NCI-H2107 (cell line): ENCODE measurements at regions not wholly inside any gene's neighbourhood (a gene's known extent, or its start where the extent isn't known, plus 50 kb on each side); places are given as distances from the start of the nearest gene placed in this dataset.

ENCODE experiments used
- DNase-seq: peaks from one replicate; lab custom pipeline; 2025; lab: John Stamatoyannopoulos, UW

- DNase-seq: no peak
Observed at GRCh38 chr3:132898141-132898540, 140.1 kb upstream of the TMEM108 start.

DNA sequence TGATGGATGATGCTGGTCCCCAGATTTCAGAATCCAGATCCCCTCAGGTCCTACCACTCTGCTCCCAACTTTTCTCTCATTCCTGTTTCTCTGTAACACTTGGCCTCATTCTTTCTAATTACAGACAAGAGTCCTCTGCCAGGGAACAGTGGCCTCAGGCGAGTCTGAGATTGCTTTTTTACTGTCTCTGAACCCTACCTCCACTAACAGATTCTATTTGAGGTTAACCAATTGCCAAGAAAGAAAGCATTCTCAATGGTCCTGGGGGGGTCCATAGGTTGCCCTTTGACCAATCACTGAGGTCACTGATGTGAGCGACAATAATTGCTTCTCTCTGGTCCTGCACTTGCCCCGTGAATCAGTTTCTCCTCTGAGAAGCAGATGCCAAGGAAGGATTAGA, 145.2 kb upstream of the TMEM108 start:
- DNase-seq: no peak

DNA sequence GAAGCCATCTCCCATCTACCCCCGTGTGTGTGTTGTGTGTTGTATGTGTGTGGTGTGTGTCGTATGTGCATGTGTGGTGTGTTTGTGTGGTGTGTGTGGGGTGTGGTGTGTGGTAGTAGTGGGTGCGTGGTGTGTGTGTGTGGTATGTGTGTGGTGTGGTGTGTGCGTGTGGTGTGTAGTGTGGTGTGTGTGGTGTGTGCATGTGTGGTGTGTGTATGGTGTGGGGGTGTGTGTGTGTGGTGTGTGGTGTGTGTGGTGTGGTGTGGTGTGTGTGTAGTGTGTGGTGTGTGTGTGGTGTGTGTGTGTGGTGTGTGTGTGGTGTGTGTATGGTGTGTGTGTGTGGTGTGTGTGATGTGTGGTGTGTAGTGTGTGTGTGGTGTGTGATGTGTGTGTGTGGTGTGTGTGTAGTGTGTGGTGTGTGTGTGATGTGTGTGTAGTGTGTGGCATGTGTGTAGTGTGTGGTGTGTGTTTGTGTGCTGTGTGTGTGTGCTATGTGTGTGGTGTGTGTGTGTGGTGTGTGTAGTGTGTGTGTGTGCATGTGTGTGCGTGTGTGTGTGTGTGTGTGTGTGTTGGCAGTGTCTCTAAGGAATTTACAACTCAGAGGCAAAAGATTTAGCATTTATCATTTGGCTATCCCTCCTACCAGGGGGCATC, 156.3 kb upstream of the TMEM108 start:
- DNase-seq: no peak

DNA sequence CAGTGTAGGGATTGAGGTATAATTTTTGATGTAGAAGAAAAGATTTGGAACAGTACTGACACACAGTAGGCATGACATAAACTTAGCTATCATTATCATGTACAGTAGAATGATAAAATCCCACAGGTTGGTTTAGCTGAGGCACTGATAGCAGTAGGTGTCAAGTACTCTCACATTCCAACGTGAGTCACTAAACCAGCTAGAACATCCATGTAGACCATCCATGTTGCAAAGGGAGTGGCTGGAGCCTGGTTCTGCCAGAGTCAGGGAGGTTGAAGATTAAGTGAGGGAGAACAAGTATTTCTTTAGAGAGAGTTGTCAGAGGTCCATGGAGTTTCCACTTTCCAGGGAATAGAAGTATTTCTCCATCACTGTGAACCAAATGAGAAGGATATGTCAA, 157.2 kb upstream of the TMEM108 start:
- no peak for DNase-seq

- DNase-seq: no peak
Observed at GRCh38 chr3:132879656-132880055, 157.4 kb upstream of the NPHP3 start.

DNA sequence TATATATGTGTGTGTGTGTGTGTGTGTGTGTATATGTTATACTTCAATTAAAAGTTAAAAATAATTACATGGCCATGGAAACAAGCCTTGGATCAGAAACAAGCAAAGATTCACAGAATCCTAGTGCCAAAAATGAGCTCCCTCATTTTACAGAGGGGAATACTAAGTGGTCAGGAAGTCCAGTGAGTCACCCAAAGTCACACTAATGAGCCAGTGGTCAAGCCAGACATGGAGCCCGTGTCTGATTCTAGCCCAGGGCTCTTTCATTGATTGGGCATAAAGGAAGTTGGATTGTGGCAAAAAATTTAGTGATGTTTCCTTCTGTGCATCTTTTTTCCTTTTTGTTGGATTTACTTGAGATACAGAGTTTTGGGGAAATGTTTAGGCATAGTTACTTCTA, 152.5 kb upstream of the NPHP3 start:
- DNase-seq: no peak

DNA sequence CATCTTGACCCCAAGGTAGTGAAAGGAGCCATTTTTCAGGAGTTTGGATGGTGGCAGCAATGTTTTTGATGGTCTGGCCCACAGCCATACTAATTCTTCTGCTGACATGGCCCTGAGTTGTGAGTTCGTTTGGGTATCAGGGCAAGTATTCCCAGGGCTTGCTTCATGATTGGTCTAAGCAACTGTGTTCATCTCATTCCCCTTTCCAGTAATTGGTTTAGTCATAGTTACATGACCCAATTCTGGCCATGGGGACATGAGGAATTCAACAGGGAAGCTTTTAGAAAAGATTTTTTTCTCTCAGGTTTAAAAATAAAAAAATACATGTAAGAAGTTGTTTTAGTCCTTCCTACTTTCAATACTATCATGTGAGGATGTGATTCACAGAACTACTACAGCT, 150.5 kb upstream of the NPHP3 start:
- DNase-seq: no peak

GRCh38 chr3:132871956-132872355, 149.7 kb upstream of the NPHP3 start:
- DNase-seq: no peak

DNA sequence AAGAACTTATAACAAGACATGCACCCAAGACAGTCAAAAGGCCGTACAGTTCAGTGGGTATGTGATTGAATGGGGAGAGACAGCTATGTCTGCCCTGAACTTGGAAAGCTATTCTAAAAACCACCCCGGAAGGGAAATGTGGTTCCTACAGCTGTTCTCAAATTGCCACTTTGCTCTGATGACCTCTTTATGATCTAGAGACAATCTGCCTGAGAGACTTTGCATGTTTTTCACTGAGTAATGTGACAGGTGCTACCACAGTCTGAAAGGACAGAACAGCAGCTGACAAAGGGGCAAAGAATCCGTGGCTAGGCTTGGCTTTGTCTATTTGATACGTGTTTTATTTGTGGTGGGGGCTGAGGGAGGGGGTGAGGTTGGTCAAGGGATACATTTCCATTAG, 148.3 kb upstream of the NPHP3 start:
- DNase-seq: peak; percentile 92

DNA sequence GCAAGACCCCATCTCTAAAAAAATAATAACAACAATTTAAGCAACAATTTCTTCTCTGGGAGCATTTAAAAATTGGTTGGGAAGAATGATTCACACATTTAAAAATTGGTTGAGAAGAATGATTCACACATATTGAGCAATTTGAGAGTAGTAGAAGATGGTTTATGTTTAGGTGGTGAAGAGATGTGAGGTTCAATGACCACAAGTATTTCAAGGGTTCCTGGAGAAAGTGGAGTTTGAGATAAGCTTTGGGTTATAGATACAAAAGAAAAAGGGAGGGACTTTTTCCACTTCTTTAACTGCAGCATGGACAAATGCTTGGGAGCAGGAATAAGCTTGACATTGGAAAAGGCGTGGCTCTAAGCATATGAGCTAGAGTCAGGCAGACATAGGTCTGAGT, 145.7 kb upstream of the NPHP3 start:
- no peak for DNase-seq

DNA sequence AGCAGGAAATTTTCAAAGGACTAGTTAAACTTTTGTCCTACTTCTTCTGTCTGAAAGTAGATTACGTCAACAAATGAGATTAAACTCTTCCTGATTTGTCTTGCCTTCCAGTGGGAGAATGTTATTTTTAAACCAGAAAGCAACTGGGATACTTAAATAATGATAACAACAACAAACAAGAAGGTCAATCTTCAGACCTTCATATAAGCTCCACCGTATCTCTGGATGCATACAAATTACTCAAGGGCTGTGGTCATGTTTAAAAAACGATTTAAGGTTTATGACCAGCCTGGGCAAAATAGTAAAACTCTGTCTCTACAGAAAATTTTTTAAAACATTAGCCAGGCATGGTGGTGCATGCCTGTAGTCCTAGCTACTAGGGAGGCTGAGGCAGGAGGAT, 145.3 kb upstream of the NPHP3 start:
- no peak for DNase-seq

- no peak for DNase-seq
Observed at GRCh38 chr3:132857317-132857716, 135.1 kb upstream of the NPHP3 start.

DNA sequence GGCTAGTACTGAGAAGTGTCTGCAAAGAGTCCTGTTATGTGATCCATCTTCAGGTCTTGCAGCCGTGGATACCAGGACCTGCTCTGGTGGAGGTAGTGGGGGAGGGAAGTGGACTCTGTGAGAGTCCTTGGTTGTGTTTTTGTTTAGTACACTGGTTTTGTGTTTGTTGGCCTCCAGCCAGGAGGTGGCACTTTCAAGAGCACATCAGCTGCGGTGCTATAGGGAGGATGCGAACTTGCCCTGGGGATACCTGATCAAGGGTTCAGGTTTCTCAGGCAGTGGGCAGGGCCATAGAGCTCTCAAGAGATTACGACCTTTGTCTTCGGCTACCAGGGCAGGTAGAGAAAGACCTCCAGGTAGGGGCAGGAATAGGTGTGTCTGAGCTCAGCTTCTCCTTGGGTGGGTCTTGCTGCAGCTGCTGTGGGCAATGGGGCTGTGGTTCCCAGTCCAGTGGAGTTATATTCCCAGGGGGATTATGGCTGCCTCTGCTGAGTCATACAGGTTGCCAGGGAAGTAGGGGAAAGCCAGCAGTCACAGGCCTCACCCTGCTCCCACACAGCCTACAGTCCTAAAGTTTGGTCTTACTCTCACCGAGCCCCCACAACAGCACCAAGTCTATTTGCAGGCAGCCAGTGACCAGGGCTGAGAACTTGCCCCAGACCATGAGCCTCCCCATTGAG, 132.8 kb upstream of the NPHP3 start:
- DNase-seq: peak; percentile 68

DNA sequence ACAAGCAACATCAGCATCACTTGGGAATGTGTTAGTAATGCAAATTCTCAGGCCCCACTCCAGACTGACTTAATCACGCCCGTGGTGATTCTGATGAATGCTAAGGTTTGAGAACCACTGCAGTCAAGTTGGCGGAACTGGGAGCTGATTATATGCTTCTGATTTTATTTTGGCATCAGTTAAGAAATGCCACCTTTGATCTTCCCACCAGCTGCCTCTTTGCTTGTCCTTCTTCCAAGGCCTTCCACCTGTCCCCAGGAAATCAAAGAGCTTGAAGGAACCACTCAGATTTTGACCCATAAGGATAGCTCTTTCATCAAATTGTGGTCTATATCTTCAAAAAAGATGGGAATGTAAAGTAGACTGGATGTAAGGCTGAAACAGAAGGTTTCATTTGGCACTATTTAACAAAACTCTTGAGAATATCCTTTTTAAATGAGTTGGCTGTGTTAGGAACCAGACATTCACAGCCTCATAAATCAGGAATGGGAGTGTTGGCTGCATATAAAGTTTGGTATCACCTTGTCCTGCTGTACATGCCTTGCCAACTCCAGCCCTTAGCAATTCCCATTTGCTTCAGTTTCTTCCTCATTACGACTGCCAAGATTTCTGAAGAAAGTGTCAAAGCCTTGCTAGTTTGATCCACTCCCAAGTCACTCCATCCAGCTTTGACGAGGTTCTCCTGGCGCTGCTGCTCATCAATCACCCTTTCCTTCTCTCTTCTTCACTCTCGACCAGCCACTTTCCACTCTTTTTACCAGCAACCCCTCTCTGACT, 125.8 kb upstream of the NPHP3 start:
- DNase-seq: no peak

DNA sequence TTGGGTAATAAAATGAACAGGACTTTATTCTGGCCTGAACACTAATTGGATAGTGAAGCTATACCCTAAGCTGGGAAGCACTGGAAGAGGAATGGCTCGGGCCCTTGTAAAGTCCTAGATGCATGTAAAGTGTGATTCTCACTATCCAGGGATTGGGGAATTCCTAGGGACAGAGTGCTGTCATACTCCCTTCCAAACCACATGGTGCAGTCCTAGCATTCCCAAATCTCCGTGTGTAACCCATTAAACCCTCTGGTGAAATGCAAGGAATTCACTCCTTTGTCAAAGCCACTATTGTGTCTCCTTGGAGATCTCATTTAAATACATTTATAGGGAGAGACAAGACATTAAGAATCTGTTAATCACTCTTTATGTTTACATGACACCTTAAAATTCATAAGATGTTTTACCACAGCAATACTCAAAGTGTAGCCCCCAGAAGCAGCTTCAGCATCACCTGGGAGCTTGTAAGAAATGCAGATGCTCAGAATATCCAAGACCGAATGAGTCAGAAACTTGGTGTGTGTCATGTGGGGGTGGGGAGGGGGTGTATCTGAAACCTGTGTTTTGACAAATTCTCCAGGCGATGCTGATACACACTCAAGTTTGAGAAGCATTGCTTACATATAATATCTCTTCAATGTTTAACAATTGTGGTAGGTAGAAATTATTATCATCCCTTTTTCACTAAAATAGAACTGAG, 121.8 kb upstream of the NPHP3 start:
- no peak for DNase-seq

DNA sequence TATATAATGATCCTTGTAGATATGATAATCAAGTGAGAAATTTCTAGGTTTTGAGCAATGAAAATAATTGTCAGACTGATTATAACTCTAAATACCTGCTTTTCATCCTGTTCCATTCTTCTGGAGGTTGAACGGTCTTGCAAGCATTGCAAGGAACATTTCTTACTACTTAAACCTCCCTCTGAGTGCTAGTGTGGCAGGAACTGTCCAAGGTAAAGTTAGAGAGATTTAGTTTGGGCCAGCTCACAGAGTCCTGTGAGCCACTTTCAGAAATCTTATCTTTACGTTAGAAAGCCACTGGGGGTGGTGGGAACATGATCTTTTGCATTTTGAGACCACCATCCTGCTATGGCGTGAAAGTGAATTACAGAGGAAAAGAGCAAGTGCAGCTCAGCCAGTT, 121.1 kb upstream of the NPHP3 start:
- DNase-seq: no peak

DNA sequence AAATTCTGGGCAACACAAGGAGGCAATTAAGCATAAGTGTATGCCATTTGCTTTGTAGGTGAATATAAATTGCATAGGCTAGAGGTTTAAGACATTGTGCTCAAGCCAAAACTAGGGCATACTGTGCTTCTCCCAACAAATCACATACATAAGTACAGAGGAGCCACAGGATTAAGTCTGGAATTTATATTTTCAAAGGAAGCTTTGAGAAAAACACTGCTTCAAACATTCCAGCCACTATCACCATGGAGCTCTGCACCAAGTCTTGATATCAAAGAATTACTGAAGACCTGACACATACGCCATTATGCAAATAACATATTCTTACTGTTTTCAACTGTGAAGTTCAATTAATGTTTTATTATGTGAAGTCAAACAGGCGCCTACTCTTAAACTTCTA, 119.4 kb upstream of the NPHP3 start:
- no peak for DNase-seq

GRCh38 chr3:132840201-132840700, 118.0 kb upstream of the NPHP3 start:
- no peak for DNase-seq

DNA sequence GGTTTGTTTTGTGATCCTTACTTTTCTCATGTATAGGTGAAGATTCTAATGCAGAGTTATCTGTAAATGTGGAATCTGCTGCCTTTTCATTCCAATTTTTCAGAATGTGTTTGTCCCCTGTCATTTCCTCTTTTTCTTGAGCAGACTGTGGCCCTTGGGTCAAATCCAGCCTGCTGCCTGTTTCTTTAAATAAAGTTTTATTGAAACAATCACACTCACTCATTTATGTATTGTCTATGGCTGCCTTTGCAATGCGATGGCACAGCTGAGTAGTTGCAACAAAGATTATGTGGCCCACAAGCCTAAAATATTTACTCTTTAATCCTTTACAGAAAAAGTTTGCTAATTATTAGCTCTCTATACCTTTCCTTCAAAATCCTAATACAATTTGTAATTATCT, 116.3 kb upstream of the NPHP3 start:
- DNase-seq: no peak

DNA sequence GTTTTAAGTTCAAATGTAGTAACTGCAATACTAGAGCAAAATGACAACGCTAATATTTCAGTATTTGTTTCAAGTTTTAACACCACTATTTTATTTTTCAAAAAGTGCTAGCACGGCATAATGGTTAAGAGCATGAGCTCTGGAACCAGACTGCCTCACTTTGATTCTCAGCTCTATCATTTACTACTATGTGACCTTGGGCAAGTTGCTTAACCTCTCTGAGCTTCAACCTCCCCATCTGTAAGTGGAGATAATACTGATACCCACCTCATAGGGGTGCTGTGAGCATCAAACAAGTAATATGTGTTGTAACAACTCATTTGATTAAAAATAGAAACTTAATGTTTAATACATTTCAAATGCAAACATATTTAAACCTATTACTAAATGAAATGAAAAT, 115.4 kb upstream of the NPHP3 start:
- no peak for DNase-seq

- no peak for DNase-seq
Observed at GRCh38 chr3:132834356-132834755, 112.1 kb upstream of the NPHP3 start.

GRCh38 chr3:132829101-132829500, 106.9 kb upstream of the NPHP3 start:
- no peak for DNase-seq

GRCh38 chr3:132822837-132823236, 100.6 kb upstream of the NPHP3 start:
- no peak for DNase-seq
